ENCODE measurements at regions not wholly inside any gene's neighbourhood (a gene's known extent, or its start where the extent isn't known, plus 50 kb on each side); places are given as distances from the start of the nearest gene placed in this dataset.

DNA sequence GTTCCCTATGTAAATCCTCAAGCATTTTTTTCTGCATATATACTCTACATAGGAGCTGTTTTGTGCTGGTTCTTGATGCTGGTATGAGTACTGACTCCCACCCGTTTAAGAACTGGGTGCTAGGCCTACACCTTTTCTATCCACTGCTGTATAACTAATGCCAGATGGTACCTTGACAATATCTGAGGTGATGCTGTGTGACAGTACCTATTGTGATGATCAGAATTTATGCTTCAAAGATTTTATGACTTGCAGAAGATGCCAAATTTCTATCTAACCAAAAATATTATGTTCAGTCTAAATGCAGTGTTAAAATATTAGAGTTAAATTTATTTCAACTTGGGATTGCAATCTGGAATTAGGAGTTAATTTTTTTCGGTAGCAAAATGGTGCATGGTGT lies 272.3 kb upstream of the NOVA1 start:
- peaks cover 45% of the 10 kb centered on the region for H3K9me3 Mint-ChIP-seq
- no peaks in the 10 kb centered on the region for H3K27me3 Mint-ChIP-seq (ENCODE audit: low read depth)
- H3K36me3 Mint-ChIP-seq (ENCODE audit: low read depth) = no peaks in the 10 kb centered on the region
- intact Hi-C loops (cut with micrococcal nuclease) = no loop called here
- H3K27ac Mint-ChIP-seq = no peak overlapping the region
- no peaks in the 10 kb centered on the region for H3K4me1 Mint-ChIP-seq (ENCODE audit: low read depth)
- no peak for DNase-seq (ENCODE audit: low spot score)
- H3K4me3 Mint-ChIP-seq (ENCODE audit: low read depth) = no peak overlapping the region

DNA sequence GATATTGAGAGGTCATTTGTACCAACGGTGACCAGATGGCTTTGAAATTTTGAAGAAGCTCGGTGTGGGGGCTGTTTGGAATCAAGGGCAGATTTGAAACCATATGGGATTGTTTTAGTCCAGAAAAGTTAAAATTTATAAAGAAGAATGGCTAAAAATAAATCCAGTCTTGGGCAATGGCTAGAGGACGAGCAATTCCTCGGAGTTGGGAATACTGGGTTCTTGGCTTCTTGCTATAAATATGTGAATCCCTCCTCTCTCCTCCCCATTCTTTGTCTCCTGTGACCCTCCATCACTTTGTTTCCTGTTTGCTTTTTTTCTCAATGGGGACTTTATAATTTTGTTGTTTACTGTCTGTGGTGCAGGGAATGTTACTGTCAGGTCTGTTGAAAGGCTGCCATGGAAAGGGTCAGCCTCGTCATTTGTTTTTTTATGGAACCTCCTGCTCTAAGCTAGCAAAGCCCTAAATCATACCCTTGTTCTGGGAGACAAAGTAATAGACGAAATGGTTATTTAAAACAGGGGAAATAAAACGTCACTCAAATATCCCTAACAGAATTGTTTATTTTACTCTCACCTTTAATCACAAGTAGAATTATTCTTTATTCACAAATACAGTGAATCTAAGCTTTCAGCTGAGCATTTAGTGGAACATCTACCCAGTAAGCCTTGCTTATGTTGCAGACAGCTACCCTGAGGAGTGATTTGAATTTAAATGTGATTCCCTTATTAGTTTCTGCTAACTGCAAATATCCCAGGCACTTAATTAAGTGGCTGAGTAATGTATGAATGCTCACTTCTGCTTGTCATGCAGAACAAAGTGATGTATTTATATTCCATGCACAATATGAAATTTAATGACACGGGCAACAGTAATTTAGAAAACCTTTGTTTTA lies 273.1 kb upstream of the NOVA1 start:
- no peak overlapping the region for H3K27ac Mint-ChIP-seq

GRCh38 chr14:26872515-26873361 lies 274.9 kb upstream of the NOVA1 start:
- Mint-ChIP-seq H3K36me3 (ENCODE audit: low read depth) (no peaks in the 10 kb centered on the region), H3K4me3 (ENCODE audit: low read depth) (no peak overlapping the region), H3K27me3 (ENCODE audit: low read depth) (no peaks in the 10 kb centered on the region), H3K27ac (no peak overlapping the region), H3K9me3 (peaks cover 58% of the 10 kb centered on the region), H3K4me1 (ENCODE audit: low read depth) (no peaks in the 10 kb centered on the region)
- no peak for DNase-seq (ENCODE audit: low spot score)
- intact Hi-C loops (cut with micrococcal nuclease) = no loop called here

More for the DNA sequence above, 273.1 kb upstream of the NOVA1 start:
- no peaks in the 10 kb centered on the region for H3K4me1 Mint-ChIP-seq (ENCODE audit: low read depth)
- peaks cover 50% of the 10 kb centered on the region for H3K9me3 Mint-ChIP-seq
- no peaks in the 10 kb centered on the region for H3K36me3 Mint-ChIP-seq (ENCODE audit: low read depth)
- H3K4me3 Mint-ChIP-seq (ENCODE audit: low read depth) = no peak overlapping the region
- intact Hi-C loops (cut with micrococcal nuclease) = no loop called here
- DNase-seq (ENCODE audit: low spot score) = no peak
- H3K27me3 Mint-ChIP-seq (ENCODE audit: low read depth) = no peaks in the 10 kb centered on the region

- Mint-ChIP-seq H3K4me1 (ENCODE audit: low read depth) (no peaks in the 10 kb centered on the region), H3K9me3 (peaks cover 58% of the 10 kb centered on the region), H3K36me3 (ENCODE audit: low read depth) (no peaks in the 10 kb centered on the region), H3K27ac (no peak overlapping the region), H3K4me3 (ENCODE audit: low read depth) (no peak overlapping the region), H3K27me3 (ENCODE audit: low read depth) (no peaks in the 10 kb centered on the region)
- intact Hi-C loops (cut with micrococcal nuclease) = no loop called here
- DNase-seq (ENCODE audit: low spot score) = no peak
Measured at GRCh38 chr14:26873362-26873960, 275.6 kb upstream of the NOVA1 start.

- Mint-ChIP-seq H3K9me3 (peaks cover 62% of the 10 kb centered on the region), H3K27me3 (ENCODE audit: low read depth) (no peaks in the 10 kb centered on the region), H3K4me1 (ENCODE audit: low read depth) (no peaks in the 10 kb centered on the region), H3K27ac (no peak overlapping the region), H3K4me3 (ENCODE audit: low read depth) (no peak overlapping the region), H3K36me3 (ENCODE audit: low read depth) (no peaks in the 10 kb centered on the region)
- no peak for DNase-seq (ENCODE audit: low spot score)
- intact Hi-C loops (cut with micrococcal nuclease) = no loop called here
Measured at GRCh38 chr14:26887847-26888246, 290.0 kb upstream of the NOVA1 start.

- intact Hi-C loops (cut with micrococcal nuclease) = no loop called here
- no peaks in the 10 kb centered on the region for H3K36me3 Mint-ChIP-seq (ENCODE audit: low read depth)
- no peak overlapping the region for H3K4me3 Mint-ChIP-seq (ENCODE audit: low read depth)
- H3K27me3 Mint-ChIP-seq (ENCODE audit: low read depth) = no peaks in the 10 kb centered on the region
- no peak for DNase-seq (ENCODE audit: low spot score)
- no peaks in the 10 kb centered on the region for H3K4me1 Mint-ChIP-seq (ENCODE audit: low read depth)
- H3K9me3 Mint-ChIP-seq = peaks cover 59% of the 10 kb centered on the region
- no peak overlapping the region for H3K27ac Mint-ChIP-seq
Measured at GRCh38 chr14:26888592-26888991, 290.8 kb upstream of the NOVA1 start.

DNA sequence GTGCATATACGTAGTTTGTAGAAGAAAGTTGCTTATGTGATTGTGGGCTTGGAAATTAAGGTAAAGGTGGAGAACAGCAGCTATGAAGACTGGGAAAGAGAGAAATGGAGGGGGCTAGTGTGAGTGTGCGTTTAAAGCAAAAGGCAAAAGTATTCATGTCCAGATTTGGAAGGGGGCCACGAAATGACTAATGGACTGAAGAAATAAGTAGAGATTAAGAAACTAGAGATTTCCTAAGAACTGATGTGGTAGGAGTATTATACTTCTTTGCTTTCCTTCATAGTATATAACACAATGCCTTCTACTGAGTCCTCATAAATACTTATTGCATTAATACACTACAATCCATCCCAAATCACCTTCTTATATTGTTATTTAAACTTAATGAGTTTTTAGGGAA lies 298.6 kb upstream of the NOVA1 start:
- H3K36me3 Mint-ChIP-seq (ENCODE audit: low read depth) = no peaks in the 10 kb centered on the region
- H3K4me3 Mint-ChIP-seq (ENCODE audit: low read depth) = no peak overlapping the region
- intact Hi-C loops (cut with micrococcal nuclease) = no loop called here
- DNase-seq (ENCODE audit: low spot score) = no peak
- no peak overlapping the region for H3K27ac Mint-ChIP-seq
- no peaks in the 10 kb centered on the region for H3K4me1 Mint-ChIP-seq (ENCODE audit: low read depth)
- H3K27me3 Mint-ChIP-seq (ENCODE audit: low read depth) = no peaks in the 10 kb centered on the region
- H3K9me3 Mint-ChIP-seq = peaks cover 44% of the 10 kb centered on the region

- H3K4me1 Mint-ChIP-seq (ENCODE audit: low read depth) = no peaks in the 10 kb centered on the region
- H3K27me3 Mint-ChIP-seq (ENCODE audit: low read depth) = no peaks in the 10 kb centered on the region
- intact Hi-C loops (cut with micrococcal nuclease) = no loop called here
Measured at GRCh38 chr14:26897196-26897595, 299.4 kb upstream of the NOVA1 start.

GRCh38 chr14:26905229-26905628 lies 307.4 kb upstream of the NOVA1 start:
- Mint-ChIP-seq H3K36me3 (ENCODE audit: low read depth) (no peaks in the 10 kb centered on the region), H3K27me3 (ENCODE audit: low read depth) (no peaks in the 10 kb centered on the region), H3K27ac (no peak overlapping the region), H3K4me3 (ENCODE audit: low read depth) (no peak overlapping the region), H3K4me1 (ENCODE audit: low read depth) (no peaks in the 10 kb centered on the region), H3K9me3 (peaks cover 51% of the 10 kb centered on the region)
- intact Hi-C loops (cut with micrococcal nuclease) = no loop called here
- no peak for DNase-seq (ENCODE audit: low spot score)

More at GRCh38 chr14:26897196-26897595, 299.4 kb upstream of the NOVA1 start:
- Mint-ChIP-seq H3K9me3 (peaks cover 44% of the 10 kb centered on the region), H3K36me3 (ENCODE audit: low read depth) (no peaks in the 10 kb centered on the region), H3K27ac (no peak overlapping the region), H3K4me3 (ENCODE audit: low read depth) (no peak overlapping the region)
- no peak for DNase-seq (ENCODE audit: low spot score)

DNA sequence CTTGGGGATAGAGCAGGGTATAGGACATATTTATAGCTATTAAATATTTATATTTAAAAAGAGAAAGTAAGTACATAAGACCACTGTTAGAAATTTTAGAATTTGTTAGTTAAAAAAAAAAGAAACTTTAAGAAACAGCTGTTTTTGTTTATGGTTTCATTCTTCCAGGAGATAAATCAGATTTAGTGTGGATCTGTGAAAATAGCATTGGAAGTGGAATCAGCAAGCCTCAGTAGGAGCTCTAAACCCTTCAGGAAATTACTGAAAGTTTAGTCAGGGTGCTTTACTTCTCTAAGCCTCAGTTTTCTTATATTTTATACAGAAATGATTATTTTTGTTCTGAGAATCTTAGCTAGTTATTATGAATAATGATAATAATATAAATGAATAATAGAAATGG lies 316.0 kb upstream of the NOVA1 start:
- H3K36me3 Mint-ChIP-seq (ENCODE audit: low read depth) = no peaks in the 10 kb centered on the region

GRCh38 chr14:26917086-26917485 lies 319.3 kb upstream of the NOVA1 start:
- intact Hi-C loops (cut with micrococcal nuclease) = no loop called here
- Mint-ChIP-seq H3K27me3 (ENCODE audit: low read depth) (no peaks in the 10 kb centered on the region), H3K27ac (no peak overlapping the region), H3K36me3 (ENCODE audit: low read depth) (no peaks in the 10 kb centered on the region), H3K4me1 (ENCODE audit: low read depth) (no peaks in the 10 kb centered on the region), H3K4me3 (ENCODE audit: low read depth) (no peak overlapping the region), H3K9me3 (peaks cover 47% of the 10 kb centered on the region)
- no peak for DNase-seq (ENCODE audit: low spot score)

More for the DNA sequence above, 316.0 kb upstream of the NOVA1 start:
- Mint-ChIP-seq H3K4me1 (ENCODE audit: low read depth) (no peaks in the 10 kb centered on the region), H3K27ac (no peak overlapping the region), H3K4me3 (ENCODE audit: low read depth) (no peak overlapping the region), H3K9me3 (peaks cover 27% of the 10 kb centered on the region), H3K27me3 (ENCODE audit: low read depth) (no peaks in the 10 kb centered on the region)
- DNase-seq (ENCODE audit: low spot score) = no peak
- intact Hi-C loops (cut with micrococcal nuclease) = no loop called here

DNA sequence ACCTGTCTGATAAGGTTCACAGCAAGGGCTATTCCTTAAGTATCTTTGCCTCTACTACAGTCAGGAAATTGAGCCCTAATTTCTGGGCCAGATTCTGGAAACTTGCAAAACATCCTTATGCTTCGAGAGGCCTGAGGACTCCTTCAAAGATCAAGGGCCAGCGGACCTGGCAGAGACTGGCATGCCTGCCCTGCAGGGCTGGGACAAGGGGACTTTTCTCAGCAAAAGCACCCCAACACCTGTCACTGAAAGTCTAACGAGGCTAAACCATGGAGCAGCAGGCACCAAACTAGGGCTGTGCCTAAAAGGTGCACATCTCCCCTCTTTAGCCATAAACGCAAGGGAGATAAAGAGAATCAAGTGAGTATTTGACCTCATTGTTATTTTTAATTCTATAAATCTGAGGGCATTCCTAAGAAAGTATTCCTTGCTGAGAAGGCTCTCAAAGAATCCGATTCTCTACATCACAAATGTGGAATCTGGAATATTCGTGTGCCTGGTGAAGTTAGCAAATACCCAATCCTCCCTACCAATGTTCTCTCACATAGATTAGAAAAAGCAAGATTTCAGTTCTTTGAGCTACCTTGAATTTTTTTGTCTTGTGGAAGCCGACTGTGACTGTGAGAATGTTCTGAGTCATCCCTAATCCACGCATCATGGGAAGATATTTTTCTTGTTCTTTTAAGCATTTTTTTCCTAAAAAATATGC lies 328.2 kb upstream of the NOVA1 start:
- intact Hi-C loops (cut with micrococcal nuclease) = no loop called here
- no peaks in the 10 kb centered on the region for H3K36me3 Mint-ChIP-seq (ENCODE audit: low read depth)
- H3K27ac Mint-ChIP-seq = no peak overlapping the region
- DNase-seq (ENCODE audit: low spot score) = no peak
- no peaks in the 10 kb centered on the region for H3K4me1 Mint-ChIP-seq (ENCODE audit: low read depth)
- H3K27me3 Mint-ChIP-seq (ENCODE audit: low read depth) = no peaks in the 10 kb centered on the region
- peaks cover 39% of the 10 kb centered on the region for H3K9me3 Mint-ChIP-seq
- H3K4me3 Mint-ChIP-seq (ENCODE audit: low read depth) = no peak overlapping the region
